NCI-H774 (cell line): ENCODE measurements at regions not wholly inside any gene's neighbourhood (a gene's known extent, or its start where the extent isn't known, plus 50 kb on each side); places are given as distances from the start of the nearest gene placed in this dataset.
A peak's percentile ranks its signal among the peaks of the same experiment; 100 is the strongest.
"Not testable (repeated sequence)": the region's sequence is repeated elsewhere in the genome, so short reads cannot be mapped to it uniquely, and the experiment has no call there.

Experiments used
- DNase-seq: peaks from one replicate; lab custom pipeline; 2025; lab: John Stamatoyannopoulos, UW

- DNase-seq: no peak
Observed at GRCh38 chr5:166617507-166617906, 1673.9 kb upstream of the WWC1 start.

- no peak for DNase-seq
Observed at GRCh38 chr5:166618526-166618925, 1672.9 kb upstream of the WWC1 start.

- DNase-seq: no peak
Observed at GRCh38 chr5:166624573-166624972, 1666.9 kb upstream of the WWC1 start.

- DNase-seq: no peak
Observed at GRCh38 chr5:166625210-166625865, 1666.1 kb upstream of the WWC1 start.

- no peak for DNase-seq
Observed at GRCh38 chr5:166637295-166637694, 1654.2 kb upstream of the WWC1 start.

GRCh38 chr5:166639151-166639550 is 1652.3 kb upstream of the WWC1 start:
- no peak for DNase-seq

- not testable (repeated sequence) for DNase-seq
Observed at GRCh38 chr5:166640136-166640535, 1651.3 kb upstream of the WWC1 start.

- no peak for DNase-seq
Observed at GRCh38 chr5:166648736-166649135, 1642.7 kb upstream of the WWC1 start.

- DNase-seq: no peak
Observed at GRCh38 chr5:166649676-166650075, 1641.8 kb upstream of the WWC1 start.

- no peak for DNase-seq
Observed at GRCh38 chr5:166651234-166651633, 1640.2 kb upstream of the WWC1 start.

- DNase-seq: no peak
Observed at GRCh38 chr5:166671811-166672210, 1619.6 kb upstream of the WWC1 start.

GRCh38 chr5:166672431-166672830 is 1619.0 kb upstream of the WWC1 start:
- DNase-seq: no peak

- DNase-seq: no peak
Observed at GRCh38 chr5:166677891-166678290, 1613.6 kb upstream of the WWC1 start.

- DNase-seq: no peak
Observed at GRCh38 chr5:166679331-166679730, 1612.1 kb upstream of the WWC1 start.

- no peak for DNase-seq
Observed at GRCh38 chr5:166695326-166695725, 1596.1 kb upstream of the WWC1 start.

- no peak for DNase-seq
Observed at GRCh38 chr5:166708291-166708690, 1583.2 kb upstream of the WWC1 start.

- DNase-seq: no peak
Observed at GRCh38 chr5:166709691-166710090, 1581.8 kb upstream of the WWC1 start.

GRCh38 chr5:166710271-166710670 is 1581.2 kb upstream of the WWC1 start:
- no peak for DNase-seq

- DNase-seq: no peak
Observed at GRCh38 chr5:166712447-166713185, 1578.8 kb upstream of the WWC1 start.

- no peak for DNase-seq
Observed at GRCh38 chr5:166713295-166713694, 1578.2 kb upstream of the WWC1 start.

GRCh38 chr5:166716856-166717492 is 1574.5 kb upstream of the WWC1 start:
- DNase-seq: peak; percentile 17

- no peak for DNase-seq
Observed at GRCh38 chr5:166719991-166720390, 1571.5 kb upstream of the WWC1 start.

GRCh38 chr5:166722939-166723338 is 1568.5 kb upstream of the WWC1 start:
- DNase-seq: no peak
